Endothelial cell of umbilical vein (primary cell): ENCODE measurements at regions not wholly inside any gene's neighbourhood (a gene's known extent, or its start where the extent isn't known, plus 50 kb on each side); places are given as distances from the start of the nearest gene placed in this dataset.

ENCODE experiments used
- BruUV-seq: library from RNA; stranded (reverse); fragments of 400-500 nt; replicated peaks from 2 replicates; lab custom pipeline; 2021; lab: Mats Ljungman, UMichigan
- CTCF ChIA-PET: fragments of 300-600, 350-600 bp; sonication (Branson Sonifier 250); formaldehyde crosslinking; loops from one replicate; lab custom pipeline; 2021; ENCODE audit warnings: antibody characterized with exemption, inconsistent platforms; lab: Charles Lee
- POLR2A ChIA-PET: fragments of 300-600, 350-600 bp; sonication (Branson Sonifier 250); formaldehyde crosslinking; loops from one replicate; lab custom pipeline; 2021; ENCODE audit warnings: antibody characterized with exemption, inconsistent platforms; lab: Charles Lee
- DNase-seq: peaks from one replicate; pipeline ENCODE4 v3.0.0-alpha.2; 2011; ENCODE audit warnings: low read depth, low spot score
- FAIRE-seq: peaks from 2 replicates; lab custom pipeline; 2011; peaks lifted over from hg19 to GRCh38; lab: Jason Lieb, UNC
- H2AFZ ChIP-seq: 2 replicates; pipeline ENCODE4 v1.6.0; 2012; ENCODE audit warnings: low read depth, low read length, control low read depth, inconsistent platforms
- H3K27ac ChIP-seq: 2 replicates; pipeline ENCODE4 v1.5.1; 2011; ENCODE audit warnings: low read depth, mild to moderate bottlenecking, control low read depth, low read length, moderate library complexity; ENCODE audit not compliant: insufficient read depth
- H3K27me3 ChIP-seq, 2 experiments: 2 replicates each; pipeline versions ENCODE4 v1.6.0 to v1.6.1; 2011; ENCODE audit warnings: low read length in 2 of 2, mixed read lengths in 1 of 2; ENCODE audit not compliant: control insufficient read depth in 2 of 2, insufficient read depth in 2 of 2
- H3K36me3 ChIP-seq, 2 experiments: 2 replicates in 1 of 2; 3 replicates in 1 of 2; pipeline ENCODE4 v1.5.1; 2011; ENCODE audit warnings: low read length in 2 of 2, mild to moderate bottlenecking in 1 of 2, moderate library complexity in 1 of 2; ENCODE audit not compliant: control insufficient read depth in 2 of 2, insufficient read depth in 2 of 2; ENCODE audit errors: extremely low read depth in 1 of 2
- H3K4me1 ChIP-seq: 3 replicates; pipeline ENCODE4 v1.5.1; 2011; ENCODE audit warnings: mild to moderate bottlenecking, low read length; ENCODE audit not compliant: control insufficient read depth, insufficient read depth; ENCODE audit errors: extremely low read depth
- H3K4me2 ChIP-seq: 2 replicates; pipeline ENCODE4 v1.6.1; 2011; ENCODE audit warnings: low read length, control low read depth, mixed read lengths; ENCODE audit not compliant: insufficient read depth
- H3K4me3 ChIP-seq, 3 experiments: fragments of 200-600 bp in 1 of 3; sonication (generic), shearing (Covaris generic) in 1 of 3; replicated peaks in 1 of 3; 2 replicates each; pipeline ENCODE4 v1.5.1; 2011 to 2016; ENCODE audit warnings: control low read depth in 3 of 3, low read length in 3 of 3, mild to moderate bottlenecking in 2 of 3, inconsistent platforms in 1 of 3, low read depth in 1 of 3, moderate library complexity in 1 of 3; ENCODE audit not compliant: insufficient read depth in 1 of 3
- H3K79me2 ChIP-seq: 2 replicates; pipeline ENCODE4 v1.6.0; 2012; ENCODE audit warnings: low read length, inconsistent platforms; ENCODE audit not compliant: control insufficient read depth, insufficient read depth
- H3K9ac ChIP-seq: replicated peaks from 2 replicates; pipeline ENCODE3; 2011; ENCODE audit warnings: low read length, control low read depth; ENCODE audit not compliant: insufficient read depth; ENCODE audit errors: extremely low read depth
- H3K9me1 ChIP-seq: replicated peaks from 3 replicates; pipeline ENCODE4 v1.6.0; 2011; ENCODE audit warnings: mild to moderate bottlenecking, low read length; ENCODE audit not compliant: control insufficient read depth, insufficient read depth; ENCODE audit errors: extremely low read depth
- H3K9me3 ChIP-seq: replicated peaks from 2 replicates; pipeline ENCODE4 v1.5.1; 2012; ENCODE audit warnings: low read length, inconsistent platforms; ENCODE audit not compliant: control insufficient read depth, insufficient read depth
- H4K20me1 ChIP-seq: replicated peaks from 2 replicates; pipeline ENCODE3; 2011; ENCODE audit warnings: mild to moderate bottlenecking, low read length; ENCODE audit not compliant: control insufficient read depth, insufficient read depth; ENCODE audit errors: extremely low read depth
- CTCF ChIP-seq, 2 donors: IDR thresholded peaks; 1 replicate in 1 of 2; 2 replicates in 1 of 2; pipeline ENCODE4 v1.5.1; 2011; ENCODE audit warnings: low read length in 2 of 2, mild to moderate bottlenecking in 2 of 2, moderate library complexity in 2 of 2, control low read depth in 1 of 2, inconsistent platforms in 1 of 2, low read depth in 1 of 2; ENCODE audit not compliant: insufficient read depth in 1 of 2; ENCODE audit errors: extremely low read depth in 1 of 2
- EZH2 ChIP-seq: IDR thresholded peaks from 2 replicates; pipeline ENCODE4 v1.6.1; 2012; ENCODE audit warnings: borderline replicate concordance, low read depth, mild to moderate bottlenecking, moderate library complexity, low read length, inconsistent platforms; ENCODE audit not compliant: severe bottlenecking
- FOS ChIP-seq: IDR thresholded peaks from 2 replicates; pipeline ENCODE4 v1.6.1; 2011; ENCODE audit warnings: mild to moderate bottlenecking, low read length, moderate library complexity, borderline replicate concordance; ENCODE audit not compliant: insufficient read depth
- GATA2 ChIP-seq: IDR thresholded peaks from 2 replicates; pipeline ENCODE4 v1.7.0; 2011; ENCODE audit warnings: low read depth, mild to moderate bottlenecking, moderate library complexity, mixed read lengths, low read length; ENCODE audit not compliant: insufficient read length, insufficient read depth
- JUN ChIP-seq: IDR thresholded peaks from 2 replicates; pipeline ENCODE4 v1.6.1; 2011; ENCODE audit warnings: borderline replicate concordance, low read depth; ENCODE audit not compliant: insufficient read length, insufficient read depth
- MAX ChIP-seq: IDR thresholded peaks from 2 replicates; pipeline ENCODE4 v1.6.1; 2011; ENCODE audit not compliant: insufficient read depth, insufficient read length
- MYC ChIP-seq: IDR thresholded peaks from one replicate; pipeline ENCODE4 v1.6.1; 2011; ENCODE audit warnings: mild to moderate bottlenecking, low read depth, low read length
- POLR2A ChIP-seq: IDR thresholded peaks from 2 replicates; pipeline ENCODE4 v1.6.1; 2012; ENCODE audit warnings: low read depth, mild to moderate bottlenecking, control low read depth, low read length
- POLR2AphosphoS5 ChIP-seq: IDR thresholded peaks from 2 replicates; pipeline ENCODE4 v1.6.1; 2012; ENCODE audit warnings: low read depth, mild to moderate bottlenecking, control low read depth, low read length, moderate library complexity; ENCODE audit not compliant: insufficient read depth
- dilution Hi-C: fragments of 300-500 bp; cut with MboI; formaldehyde crosslinking; loops from one replicate; pipeline ENCODE4 v1.15.0; 2019; ENCODE audit warnings: low sequenced_read_pairs; ENCODE audit not compliant: extremely low pct_ligation_motif_present
- intact Hi-C: fragments of 100-400 bp; cut with micrococcal nuclease; formaldehyde crosslinking; loops from one replicate; pipeline ENCODE4 v1.10.0; 2022

- Histone ChIP-seq H3K79me2 (no peaks in the 10 kb centered on the region), H3K9me3 (no peaks in the 10 kb centered on the region), H2AFZ (no peak overlapping the region), H4K20me1 (no peaks in the 10 kb centered on the region), H3K4me3 (no peak overlapping the region), H3K9ac (no peak overlapping the region), H3K4me2 (no peak overlapping the region), H3K9me1 (no peaks in the 10 kb centered on the region), H3K27ac (no peak overlapping the region), H3K27me3 (no peaks in the 10 kb centered on the region), H3K36me3 (no peaks in the 10 kb centered on the region), H3K4me1 (peaks cover 38% of the 10 kb centered on the region)
- dilution Hi-C loops: no loop called here
- ChIA-PET CTCF (interaction anchor here (0.9 to 2.1 kb wide), 3 partner anchors 13 to 224 kb away, joined by 3 to 12 read pairs (median 9); no protein-coding TSS in a partner anchor), POLR2A (interaction anchor here (0.6 kb wide), 1 partner anchor 213 kb away, joined by 3 read pairs; no protein-coding TSS in a partner anchor)
- intact Hi-C loops: no loop called here
- DNase-seq (no peak), FAIRE-seq (no peak)
- no TSS peak for BruUV-seq
- TF ChIP-seq POLR2AphosphoS5 (no peak), GATA2 (no peak), MYC (no peak), POLR2A (no peak), FOS (no peak), EZH2 (no peak), CTCF (IDR thresholded peaks at IDR 0.05; ENCODE audit: extremely low read depth in 1 of 2, insufficient read depth in 1 of 2, low read depth in 1 of 2, low read length in 2 of 2) (no peak), JUN (no peak), MAX (no peak)
These were observed 130.7 kb downstream of the SOCS6 start for GRCh38 chr18:70419526-70419925.
